GM12892 (cell line): ENCODE measurements at regions not wholly inside any gene's neighbourhood (a gene's known extent, or its start where the extent isn't known, plus 50 kb on each side); places are given as distances from the start of the nearest gene placed in this dataset.

ENCODE experiments used
- POLR2A ChIP-seq: IDR thresholded peaks from 2 replicates; pipeline ENCODE4 v1.6.1; 2011; ENCODE audit warnings: low read depth, low read length, control low read depth
- TAF1 ChIP-seq: IDR thresholded peaks from 2 replicates; pipeline ENCODE4 v1.6.1; 2011; ENCODE audit warnings: low read depth, mild to moderate bottlenecking, control low read depth, low read length, borderline replicate concordance

- TF ChIP-seq POLR2A (no peak), TAF1 (no peak)
Observed at GRCh38 chr4:103443324-103443723, 245.2 kb upstream of the CENPE start.
